NCI-H524 treated with DMSO at 0.1 percent for 48 hours (cell line): ENCODE measurements at regions not wholly inside any gene's neighbourhood (a gene's known extent, or its start where the extent isn't known, plus 50 kb on each side); places are given as distances from the start of the nearest gene placed in this dataset.
A peak's percentile ranks its signal among the peaks of the same experiment; 100 is the strongest.
"Not testable (repeated sequence)": the region's sequence is repeated elsewhere in the genome, so short reads cannot be mapped to it uniquely, and the experiment has no call there.

Source experiments
- DNase-seq: peaks from one replicate; lab custom pipeline; 2025; lab: John Stamatoyannopoulos, UW

GRCh38 chr6:116982401-116982800 lies 105.4 kb downstream of the RFX6 start:
- DNase-seq: no peak

GRCh38 chr6:116983375-116983774 lies 106.3 kb downstream of the RFX6 start:
- no peak for DNase-seq

- no peak for DNase-seq
Measured at GRCh38 chr6:116986819-116987218, 109.8 kb downstream of the RFX6 start.

DNA sequence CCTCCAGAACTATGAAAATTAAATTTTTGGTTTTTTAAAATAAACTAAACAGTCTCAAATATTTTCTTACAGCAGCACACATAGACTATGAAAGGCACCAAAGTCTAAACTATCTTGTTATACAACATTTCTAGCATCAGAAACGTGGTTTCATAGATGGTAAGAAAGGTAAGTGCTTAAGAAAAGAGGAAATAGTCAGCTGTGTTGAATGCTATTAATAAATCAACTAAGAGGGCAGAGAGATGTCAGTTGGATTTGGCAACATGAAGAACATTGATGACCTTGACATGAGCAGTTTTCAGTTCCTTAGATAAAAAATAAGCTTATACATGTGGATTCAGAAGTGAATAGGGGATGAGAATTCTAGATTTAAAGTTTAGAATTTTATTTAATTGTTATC lies 113.6 kb downstream of the RFX6 start:
- DNase-seq: no peak

- no peak for DNase-seq
Measured at GRCh38 chr6:116992546-116992945, 115.5 kb downstream of the RFX6 start.

DNA sequence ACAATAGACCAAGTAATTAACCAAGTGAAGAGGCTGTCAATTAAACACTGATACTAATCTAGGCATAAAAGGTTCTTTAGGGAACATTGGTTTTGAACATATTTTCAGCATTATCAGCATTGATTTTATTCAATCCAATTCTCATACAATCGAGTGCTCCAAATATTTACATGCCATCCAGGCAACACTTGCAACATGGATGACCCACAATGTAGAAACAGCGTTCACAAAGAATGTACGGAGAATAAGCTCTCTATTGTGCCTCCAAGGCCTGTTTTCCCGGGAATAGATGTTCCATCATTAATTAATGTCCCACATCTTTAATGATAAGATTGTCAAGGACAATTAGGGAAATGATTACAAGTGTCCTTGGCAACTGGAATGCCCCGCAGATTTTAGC lies 117.4 kb downstream of the RFX6 start:
- no peak for DNase-seq

DNA sequence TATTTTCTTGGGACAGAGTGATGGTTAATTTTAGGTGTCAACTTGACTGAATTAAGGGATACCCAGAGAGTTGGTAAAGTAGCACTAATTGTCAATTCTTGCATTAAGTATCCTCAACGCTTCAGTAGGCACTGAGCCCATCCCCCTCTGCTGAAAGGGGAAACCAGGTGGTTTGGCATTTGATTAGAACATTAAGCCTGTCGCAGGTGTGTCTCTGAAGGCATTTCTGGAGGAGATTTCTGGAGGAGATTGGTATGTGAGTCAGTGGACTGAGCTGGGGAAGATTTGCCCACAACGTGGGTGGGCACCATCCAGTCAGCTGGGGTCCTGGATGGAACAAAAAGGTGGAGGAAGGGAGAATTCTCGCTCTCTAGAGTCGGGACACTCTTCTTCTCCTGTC lies 119.8 kb downstream of the RFX6 start:
- DNase-seq: no peak

GRCh38 chr6:116997496-116997895 lies 120.5 kb downstream of the RFX6 start:
- no peak for DNase-seq

DNA sequence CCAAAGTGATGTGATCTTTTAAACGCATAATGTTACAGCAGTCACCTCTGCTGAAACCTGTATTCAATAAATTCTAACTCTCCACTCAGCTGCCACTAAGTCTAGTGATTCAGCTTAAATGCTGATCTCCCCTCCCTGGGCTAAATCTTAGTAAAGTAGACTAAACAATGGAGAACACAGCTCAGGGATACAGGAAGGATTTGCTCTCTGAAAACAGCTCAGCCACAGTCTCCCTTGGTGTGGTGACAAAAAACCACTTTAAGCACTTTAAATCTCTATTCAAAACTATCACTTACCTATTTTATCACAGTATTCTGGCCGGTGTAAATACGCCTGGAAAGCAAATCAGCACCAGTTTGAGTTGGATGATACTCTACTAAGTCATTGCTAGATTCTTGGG lies 130.6 kb downstream of the RFX6 start:
- DNase-seq: no peak

GRCh38 chr6:117008618-117009017 lies 131.6 kb downstream of the RFX6 start:
- DNase-seq: no peak

DNA sequence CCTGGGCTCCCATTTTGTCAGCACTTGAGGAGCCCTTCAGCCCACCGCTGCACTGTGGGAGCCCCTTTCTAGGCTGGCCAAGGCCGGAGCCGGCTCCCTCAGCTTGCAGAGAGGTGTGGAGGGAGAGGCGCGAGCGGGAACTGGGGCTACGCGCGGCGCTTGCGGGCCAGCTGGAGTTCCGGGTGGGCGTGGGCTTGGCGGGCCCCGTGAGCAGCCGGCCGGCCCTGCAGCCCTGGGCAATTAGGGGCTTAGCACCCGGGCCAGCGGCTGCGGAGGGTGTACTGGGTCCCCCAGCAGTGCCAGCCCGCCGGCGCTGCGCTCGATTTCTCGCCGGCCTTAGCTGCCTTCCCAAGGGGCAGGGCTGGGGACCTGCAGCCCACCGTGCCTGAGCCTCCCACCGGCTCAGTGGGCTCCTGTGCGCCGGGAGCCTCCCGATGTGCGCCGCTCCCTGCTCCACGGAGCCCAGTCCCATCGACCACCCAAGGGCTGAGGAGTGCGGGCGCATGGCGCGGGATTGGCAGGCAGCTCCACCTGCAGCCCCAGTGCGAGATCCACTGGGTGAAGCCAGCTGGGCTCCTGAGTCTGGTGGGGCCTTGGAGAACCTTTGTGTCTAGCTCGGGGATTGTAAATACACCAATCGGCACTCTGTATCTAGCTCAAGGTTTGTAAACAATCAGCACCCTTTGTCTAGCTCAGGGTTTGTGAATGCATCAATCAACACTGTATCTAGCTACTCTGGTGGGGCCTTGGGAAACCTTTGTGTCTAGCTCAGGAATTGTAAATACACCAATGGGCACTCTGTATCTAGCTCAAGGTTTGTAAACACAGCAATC lies 137.8 kb downstream of the RFX6 start:
- DNase-seq: not testable (repeated sequence)

DNA sequence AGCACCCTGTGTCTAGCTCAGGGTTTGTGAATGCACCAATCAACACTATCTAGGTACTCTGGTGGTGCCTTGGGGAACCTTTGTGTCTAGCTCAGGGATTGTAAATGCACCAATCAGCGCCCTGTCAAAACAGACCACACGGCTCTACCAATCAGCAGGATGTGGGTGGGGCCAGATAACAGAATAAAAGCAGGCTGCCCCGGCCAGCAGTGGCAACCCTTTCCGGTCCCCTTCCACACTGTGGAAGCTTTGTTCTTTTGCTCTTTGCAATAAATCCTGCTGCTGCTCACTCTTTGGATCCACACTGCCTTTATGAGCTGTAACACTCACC lies 138.4 kb downstream of the RFX6 start:
- not testable (repeated sequence) for DNase-seq

GRCh38 chr6:117018771-117019170 lies 141.7 kb downstream of the RFX6 start:
- no peak for DNase-seq

DNA sequence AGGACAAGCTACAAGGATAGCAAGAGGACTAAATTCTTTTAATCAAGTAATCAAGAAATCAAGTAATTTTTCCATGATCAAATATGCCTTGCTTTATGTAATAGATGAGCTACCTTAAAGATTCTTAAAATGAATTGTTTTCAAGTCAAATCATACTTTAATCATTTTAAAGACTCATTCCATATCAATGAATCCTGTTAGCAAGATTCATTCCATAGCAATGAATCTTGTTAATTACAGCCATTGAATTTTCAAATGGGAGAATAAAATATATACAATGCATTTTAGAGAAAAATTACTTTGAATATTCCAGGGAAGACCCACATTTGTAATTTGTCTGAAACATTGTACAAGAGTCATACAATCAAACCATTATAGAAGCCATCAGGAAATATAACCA lies 145.7 kb downstream of the RFX6 start:
- DNase-seq: no peak

- no peak for DNase-seq
Measured at GRCh38 chr6:117025310-117025709, 148.3 kb downstream of the RFX6 start.

DNA sequence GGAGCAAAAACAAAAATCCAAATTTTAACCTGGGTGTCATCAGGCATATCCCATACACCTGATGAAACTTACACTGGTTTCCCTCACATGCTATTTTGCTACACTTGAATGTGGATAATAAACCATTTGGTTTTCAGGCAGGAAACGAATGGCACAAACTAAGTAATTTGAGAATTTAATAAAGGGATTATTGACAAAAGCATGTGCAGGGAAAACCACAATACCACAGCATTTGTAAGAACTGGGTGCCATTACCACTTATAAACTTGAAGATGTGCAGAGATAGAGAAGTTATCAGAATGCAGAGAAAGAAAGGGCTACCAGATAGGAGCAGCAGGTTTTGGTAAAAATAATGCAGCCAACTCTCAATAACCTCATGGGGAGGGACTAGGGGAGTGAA lies 151.2 kb downstream of the RFX6 start:
- no peak for DNase-seq

GRCh38 chr6:117034547-117034946 lies 157.5 kb downstream of the RFX6 start:
- DNase-seq: no peak

DNA sequence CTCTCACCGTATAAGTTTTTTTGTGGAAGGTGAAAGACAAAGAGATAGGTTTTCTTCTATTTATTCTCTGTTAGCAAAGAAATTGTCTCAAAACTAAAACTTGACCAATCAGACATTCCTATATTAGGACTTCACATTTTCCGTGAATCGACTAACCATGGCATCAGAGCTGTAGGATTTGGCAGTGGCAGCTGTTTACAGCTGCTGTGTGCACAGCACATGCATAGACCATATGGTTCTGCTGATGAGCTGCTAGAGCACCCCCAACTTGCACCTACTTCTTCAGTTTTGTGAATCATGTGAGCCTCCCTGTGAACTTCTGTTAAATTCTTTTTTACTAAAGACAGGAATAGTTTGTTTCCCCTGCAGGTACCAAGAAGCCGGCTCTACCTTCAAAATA lies 157.9 kb downstream of the RFX6 start:
- no peak for DNase-seq

GRCh38 chr6:117050301-117050700 lies 173.3 kb downstream of the RFX6 start:
- no peak for DNase-seq

- no peak for DNase-seq
Measured at GRCh38 chr6:117072134-117072533, 193.2 kb upstream of the VGLL2 start.

- no peak for DNase-seq
Measured at GRCh38 chr6:117072781-117073180, 192.6 kb upstream of the VGLL2 start.

DNA sequence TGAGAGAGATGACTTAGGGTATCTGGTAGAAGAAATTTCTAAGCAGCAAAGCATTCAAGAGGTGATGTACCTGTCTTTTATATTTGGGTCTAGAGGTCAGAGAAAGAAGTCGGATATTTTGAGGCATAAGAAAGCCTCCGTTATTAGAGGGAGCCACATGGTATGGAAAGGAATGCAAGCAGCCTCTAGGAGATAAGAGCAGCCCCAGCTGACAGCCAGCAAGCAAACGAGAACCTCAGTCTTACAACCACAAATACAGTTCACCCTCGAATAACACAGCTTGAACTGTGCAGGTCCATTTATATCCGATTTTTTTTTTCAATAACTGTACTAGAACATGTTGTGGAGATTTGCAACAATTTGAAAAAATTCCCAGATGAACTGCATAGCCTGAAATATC lies 190.7 kb upstream of the VGLL2 start:
- no peak for DNase-seq

DNA sequence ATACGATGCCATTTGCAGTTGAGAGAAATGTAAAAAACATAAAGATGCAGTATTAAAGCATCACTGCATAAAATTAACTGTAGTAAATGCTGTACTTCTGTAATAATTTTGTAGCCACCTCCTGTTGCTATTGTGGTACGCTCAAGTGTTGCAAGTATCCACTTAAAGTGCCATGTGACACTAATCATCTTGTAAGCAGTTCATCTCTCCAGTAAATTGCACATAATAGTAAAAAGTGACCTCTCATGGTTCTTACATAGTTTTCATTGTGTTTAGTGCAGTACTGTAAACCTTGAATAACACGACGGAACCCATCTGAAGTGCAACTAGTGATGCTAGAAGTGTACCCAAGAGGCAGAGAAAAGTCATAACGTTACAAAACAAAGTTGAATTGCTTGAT lies 190.1 kb upstream of the VGLL2 start:
- peak; percentile 30 for DNase-seq

GRCh38 chr6:117076076-117076475 lies 189.3 kb upstream of the VGLL2 start:
- DNase-seq: no peak
